Central memory CD4-positive, alpha-beta T cell (primary cell): ENCODE measurements at regions not wholly inside any gene's neighbourhood (a gene's known extent, or its start where the extent isn't known, plus 50 kb on each side); places are given as distances from the start of the nearest gene placed in this dataset.
"Not testable (repeated sequence)": the region's sequence is repeated elsewhere in the genome, so short reads cannot be mapped to it uniquely, and the experiment has no call there.

ENCODE experiments used
- DNase-seq: peaks from one replicate; pipeline ENCODE4 v3.0.0; 2022

DNA sequence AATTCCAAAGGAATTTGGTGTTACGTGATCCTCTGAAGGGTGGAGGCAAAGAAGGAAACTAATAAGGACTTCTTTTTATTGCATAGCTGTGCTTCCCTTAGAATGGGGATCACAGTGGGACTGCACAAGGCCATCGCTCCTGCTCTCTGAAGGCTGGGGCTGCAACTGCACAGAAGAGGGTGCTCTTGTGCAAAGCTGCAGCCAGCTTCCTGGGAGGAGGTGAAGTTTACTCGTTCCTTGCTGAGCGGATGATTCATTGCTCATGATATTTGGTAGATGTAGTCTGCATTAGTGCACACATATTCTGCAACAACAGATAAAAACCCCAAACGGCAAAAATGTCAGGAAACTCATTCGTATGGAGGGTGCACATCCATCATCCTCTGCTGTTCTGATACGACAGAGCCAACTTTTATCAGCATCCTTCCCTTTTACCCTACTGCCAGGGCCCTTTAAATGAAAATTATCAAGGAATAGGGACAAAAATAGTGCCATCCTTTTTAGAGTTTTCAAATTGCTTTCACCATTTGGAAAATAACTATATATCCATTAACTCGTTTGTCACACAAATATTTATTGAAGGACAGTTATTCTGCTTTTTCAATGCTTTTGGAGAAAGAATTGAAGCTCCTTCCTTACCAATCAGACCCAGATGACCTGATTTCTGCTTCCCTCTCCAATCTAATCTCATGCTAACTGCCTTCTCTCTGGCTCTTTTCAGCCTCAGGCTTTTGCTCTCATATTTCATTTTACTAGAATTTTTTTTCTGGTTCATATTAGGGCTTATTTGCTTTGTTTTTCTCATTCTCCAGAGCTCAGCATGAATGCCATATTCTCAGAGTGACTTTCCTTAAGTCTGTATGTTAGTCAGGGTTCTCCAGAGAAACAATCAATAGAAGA, 263.6 kb downstream of the DUSP10 start:
- DNase-seq, result peak; percentile 25

DNA sequence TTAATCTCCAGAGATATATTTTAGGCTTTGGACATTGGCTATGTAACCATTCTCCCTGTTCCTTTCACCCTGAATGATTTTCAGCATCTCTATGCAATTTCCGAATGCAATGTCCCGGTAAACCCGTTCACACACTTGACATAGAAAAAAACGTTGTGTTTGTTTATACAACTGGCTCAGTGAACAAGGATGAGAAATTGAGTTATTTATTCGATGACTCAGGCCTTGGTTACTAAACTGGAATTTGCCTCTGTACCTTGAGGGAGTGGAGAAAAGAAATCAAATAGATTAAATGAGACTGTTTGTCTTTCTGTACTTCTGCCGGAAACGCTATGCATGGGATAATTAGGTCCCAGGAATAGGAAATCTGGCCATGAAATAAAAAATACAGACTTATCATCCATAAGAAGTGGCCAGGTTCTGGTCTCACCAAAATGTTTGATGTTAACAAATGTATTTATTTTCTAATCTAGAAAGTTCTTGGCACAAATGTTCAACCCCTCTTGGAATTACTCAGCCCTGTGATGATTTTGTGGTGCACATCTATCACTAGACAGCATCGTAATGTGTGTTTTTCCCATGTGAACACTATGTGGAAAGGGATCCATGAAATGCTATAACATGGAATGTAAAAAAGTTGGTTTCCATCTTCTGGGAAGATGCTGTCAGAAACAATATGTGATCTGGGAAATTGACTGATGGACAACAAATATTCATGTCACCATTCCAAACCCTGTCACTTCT, 253.9 kb downstream of the DUSP10 start:
- no peak for DNase-seq

GRCh38 chr1:221488550-221488949, 253.3 kb downstream of the DUSP10 start:
- no peak for DNase-seq

DNA sequence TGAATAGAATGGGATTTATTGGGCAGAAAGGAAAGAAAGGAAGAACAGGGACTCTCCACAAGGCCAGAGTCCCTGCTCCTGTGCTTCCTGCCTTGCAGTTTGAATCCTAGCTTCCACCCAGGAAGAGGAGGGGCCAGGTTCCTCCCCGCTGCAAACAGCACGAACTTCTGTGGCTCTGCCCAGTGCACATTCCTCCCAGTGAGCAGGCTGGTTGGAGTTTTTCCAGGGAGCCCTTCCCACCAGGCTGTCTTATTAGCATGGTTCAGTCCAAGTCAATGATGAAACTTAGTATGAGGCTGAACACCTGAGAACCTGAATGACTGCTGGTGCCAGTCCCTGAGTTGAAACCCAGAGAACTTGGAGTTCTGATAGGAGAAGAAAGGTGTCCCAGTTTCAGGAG, 247.2 kb downstream of the DUSP10 start:
- DNase-seq, result no peak

- DNase-seq, result no peak
These were observed 244.8 kb downstream of the DUSP10 start for GRCh38 chr1:221497046-221497445.

GRCh38 chr1:221503268-221503667, 238.6 kb downstream of the DUSP10 start:
- DNase-seq, result no peak

- no peak for DNase-seq
These were observed 232.1 kb downstream of the DUSP10 start for GRCh38 chr1:221509575-221510355.

GRCh38 chr1:221510793-221511503, 230.9 kb downstream of the DUSP10 start:
- no peak for DNase-seq

- no peak for DNase-seq
These were observed 230.1 kb downstream of the DUSP10 start for GRCh38 chr1:221511797-221512196.

DNA sequence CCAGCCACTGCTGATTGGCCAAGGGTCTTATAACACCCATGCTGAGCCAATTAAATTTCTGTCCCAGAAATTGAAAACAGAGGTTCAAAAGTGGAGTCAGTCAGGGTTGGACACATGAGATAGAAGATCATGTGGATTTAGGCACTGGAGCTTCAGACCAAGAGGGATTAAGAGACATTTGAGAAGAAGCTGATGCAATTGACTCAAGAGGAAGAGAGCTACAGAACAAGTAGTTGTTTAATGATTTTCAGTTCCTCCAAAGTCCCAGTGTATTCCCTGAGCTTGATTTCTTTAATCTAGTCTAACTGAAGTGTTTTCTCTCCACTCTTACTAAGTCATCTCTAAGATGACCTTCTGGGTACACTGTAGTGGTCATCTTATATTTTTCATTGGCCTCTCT, 227.1 kb downstream of the DUSP10 start:
- DNase-seq, result no peak

DNA sequence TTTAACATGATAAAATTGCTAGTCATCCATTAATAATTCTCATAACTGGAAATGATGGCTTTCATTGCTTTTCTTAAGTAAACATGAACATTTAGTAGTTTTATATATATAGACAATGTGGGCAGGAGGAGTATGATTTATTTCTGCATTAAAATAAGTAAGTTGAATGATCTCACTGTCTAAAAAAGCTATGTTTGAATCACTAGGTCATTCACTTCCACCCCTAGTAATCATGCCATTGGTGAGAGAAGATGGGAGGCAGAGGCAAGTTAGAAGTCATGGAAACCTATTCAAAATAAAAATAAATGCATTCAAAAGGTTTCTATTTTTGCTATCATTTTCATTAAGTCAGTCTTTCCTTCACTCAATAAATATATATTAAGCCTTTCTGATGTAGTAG, 226.4 kb downstream of the DUSP10 start:
- no peak for DNase-seq

GRCh38 chr1:221517961-221518360, 223.9 kb downstream of the DUSP10 start:
- no peak for DNase-seq

GRCh38 chr1:221520250-221520649, 221.6 kb downstream of the DUSP10 start:
- no peak for DNase-seq

- no peak for DNase-seq
These were observed 220.2 kb downstream of the DUSP10 start for GRCh38 chr1:221521686-221522085.

DNA sequence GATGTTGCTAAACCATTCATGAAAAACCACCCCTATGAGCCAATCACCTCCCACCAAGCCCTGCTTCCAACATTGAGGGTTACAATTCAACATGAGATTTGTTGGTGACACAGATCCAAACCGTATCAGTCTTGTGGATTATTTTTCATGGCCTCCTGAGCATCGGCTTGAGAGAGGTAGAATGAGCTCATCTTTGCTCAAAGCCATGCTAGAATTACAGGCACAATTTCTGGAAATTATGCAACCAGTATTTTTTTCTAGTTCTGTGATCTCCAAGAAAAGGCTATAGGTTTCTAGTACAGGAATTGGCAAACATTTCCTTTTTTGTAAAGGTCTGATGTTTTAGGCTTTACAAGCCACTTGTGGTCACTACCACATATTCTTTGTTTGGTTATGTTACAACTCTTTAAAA, 219.4 kb downstream of the DUSP10 start:
- no peak for DNase-seq

DNA sequence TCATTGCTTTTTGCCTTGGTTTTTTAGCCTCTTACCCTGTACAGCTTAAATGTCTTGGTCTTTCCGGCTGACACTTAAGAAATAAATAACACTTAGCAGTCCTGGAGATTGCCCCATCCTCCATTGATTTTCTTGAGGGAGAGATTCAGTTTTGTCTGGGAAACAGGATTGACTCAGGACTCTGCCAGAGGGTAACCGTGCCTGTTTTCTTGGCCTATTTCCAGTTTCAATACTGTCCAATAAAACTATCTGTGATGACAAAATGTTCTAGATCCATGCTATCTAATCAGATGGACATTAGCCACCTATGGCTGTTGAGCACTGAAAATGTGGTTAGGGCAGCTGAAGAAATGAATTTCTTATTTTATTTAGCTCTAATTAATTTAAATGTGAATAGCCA, 216.1 kb downstream of the DUSP10 start:
- no peak for DNase-seq

DNA sequence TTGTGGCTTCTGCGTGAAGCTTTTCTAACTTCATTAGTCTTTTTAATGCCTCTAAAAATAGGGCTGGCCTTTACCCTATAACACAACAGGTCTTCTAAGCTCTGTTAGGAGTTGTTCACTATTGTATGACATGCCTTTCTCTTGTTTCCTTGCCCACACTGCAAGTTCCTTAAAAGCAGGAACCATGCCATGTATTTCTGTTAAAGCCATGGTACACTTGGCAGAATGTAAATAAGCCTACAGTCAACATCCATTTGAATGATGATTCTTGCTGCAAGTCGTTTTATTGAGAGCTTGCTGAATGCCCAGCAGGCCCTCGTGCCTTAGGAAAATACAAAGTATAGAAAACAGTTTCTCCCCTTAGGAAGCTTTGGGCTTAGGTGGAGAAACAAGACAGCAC, 214.6 kb downstream of the DUSP10 start:
- no peak for DNase-seq

GRCh38 chr1:221527886-221528624, 213.8 kb downstream of the DUSP10 start:
- DNase-seq, result no peak

DNA sequence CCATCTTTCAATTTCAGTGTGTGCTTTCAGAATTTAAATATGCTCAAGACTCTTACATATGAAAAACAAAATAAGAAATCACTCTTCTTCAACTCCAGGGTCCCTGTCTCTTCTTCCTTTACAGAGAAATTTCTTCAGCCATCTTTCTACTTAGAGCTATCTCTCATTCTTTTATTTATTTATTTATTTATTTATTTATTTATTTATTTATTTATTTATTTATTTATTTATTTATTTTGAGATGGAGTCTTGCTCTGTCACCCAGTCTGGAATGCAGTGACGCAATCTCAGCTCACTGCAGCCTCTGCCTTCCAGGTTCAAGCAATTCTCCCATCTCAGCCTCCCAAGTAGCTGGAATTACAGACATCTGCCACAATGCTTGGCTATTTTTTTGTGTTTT, 211.7 kb downstream of the DUSP10 start:
- DNase-seq, result not testable (repeated sequence)

- DNase-seq, result no peak
These were observed 211.1 kb downstream of the DUSP10 start for GRCh38 chr1:221530791-221531190.

GRCh38 chr1:221532071-221532773, 209.7 kb downstream of the DUSP10 start:
- no peak for DNase-seq
